Prostate gland (tissue), 2 donors: ENCODE measurements at regions not wholly inside any gene's neighbourhood (a gene's known extent, or its start where the extent isn't known, plus 50 kb on each side); places are given as distances from the start of the nearest gene placed in this dataset.

Experiments
- DNase-seq: peaks from one replicate; pipeline ENCODE4 v3.0.0-alpha.2; 2019; ENCODE audit warnings: low spot score
- H3K27ac ChIP-seq, 2 donors: fragments of 200-600 bp; sonication (generic); 2 replicates each; pipeline ENCODE4 v1.5.1; 2017 to 2019
- H3K27me3 ChIP-seq: fragments of 200-600 bp; sonication (generic); replicated peaks from 2 replicates; pipeline ENCODE4 v1.5.1; 2019; ENCODE audit not compliant: insufficient read depth
- H3K36me3 ChIP-seq, 2 donors: fragments of 200-600 bp; sonication (generic); 1 replicate in 1 of 2; 2 replicates in 1 of 2; pipeline versions ENCODE4 v1.5.1 to v1.8.1; 2017 to 2019
- H3K4me1 ChIP-seq: fragments of 200-600 bp; sonication (generic); replicated peaks from 2 replicates; pipeline ENCODE4 v1.5.1; 2019
- H3K4me3 ChIP-seq, 2 donors: fragments of 200-600 bp; sonication (generic); 2 replicates each; pipeline ENCODE4 v1.5.1; 2017 to 2019
- H3K9me3 ChIP-seq: fragments of 200-600 bp; sonication (generic); 2 replicates; pipeline ENCODE4 v1.5.1; 2017
- POLR2A ChIP-seq: fragments of 450-650 bp; IDR thresholded peaks from one replicate; pipeline ENCODE4 v1.6.1; 2016; ENCODE audit warnings: antibody characterized with exemption, mild to moderate bottlenecking
- POLR2AphosphoS5 ChIP-seq: sonication (generic); formaldehyde crosslinking; IDR thresholded peaks from one replicate; pipeline ENCODE4 v1.6.1; 2017; ENCODE audit warnings: antibody characterized with exemption
- WGBS: methylation state at CpG from one replicate; pipeline ENCODE4 v1.1.5; 2018; 5-methylcytosine and 5-hydroxymethylcytosine counted together
- intact Hi-C: fragments of 100-400 bp; cut with DNase I; formaldehyde crosslinking; loops from one replicate; pipeline ENCODE4 v1.14.2; 2022
- TF ChIP-seq, protein P1 (sequence below), 4 experiments: fragments of 200-600 bp in 2 of 4; fragments of 450-650 bp in 2 of 4; sonication (generic) in 2 of 4; IDR thresholded peaks; 1 replicate in 3 of 4; 2 replicates in 1 of 4; pipeline ENCODE4 v1.5.1; 2016 to 2019; ENCODE audit warnings: antibody characterized with exemption in 4 of 4, mild to moderate bottlenecking in 2 of 4, moderate library complexity in 2 of 4

DNA sequence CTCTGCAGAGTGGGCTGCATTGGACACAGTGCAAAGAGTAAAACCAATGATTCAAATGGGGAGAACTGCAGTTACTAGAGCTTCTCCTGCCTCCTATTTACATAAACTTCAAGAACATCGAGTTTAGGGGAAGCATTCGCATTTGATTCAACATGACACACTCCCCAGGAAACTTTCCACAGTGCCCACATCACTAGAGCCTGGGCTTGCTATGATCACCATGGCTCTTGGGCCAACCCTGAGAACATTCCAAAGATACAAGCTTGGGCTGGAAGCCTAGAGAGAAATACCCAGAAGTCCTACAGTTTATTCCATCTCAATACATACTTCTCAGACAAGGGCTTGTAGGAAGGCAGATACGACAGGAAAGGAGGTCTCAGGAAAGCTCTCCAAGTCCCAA is 337.9 kb downstream of the CD83 start:
- DNase-seq, result no peak
- Histone ChIP-seq H3K4me1 (no peaks in the 10 kb centered on the region), H3K27ac (no peak overlapping the region), H3K27me3 (no peaks in the 10 kb centered on the region), H3K36me3 (no peaks in the 10 kb centered on the region), H3K9me3 (no peaks in the 10 kb centered on the region), H3K4me3 (no peak overlapping the region)
- 87% methylated on average over 3 of the region's 3 CpGs for WGBS
- TF ChIP-seq POLR2AphosphoS5 (no peak), POLR2A (no peak)
- TF ChIP-seq, protein P1, sequence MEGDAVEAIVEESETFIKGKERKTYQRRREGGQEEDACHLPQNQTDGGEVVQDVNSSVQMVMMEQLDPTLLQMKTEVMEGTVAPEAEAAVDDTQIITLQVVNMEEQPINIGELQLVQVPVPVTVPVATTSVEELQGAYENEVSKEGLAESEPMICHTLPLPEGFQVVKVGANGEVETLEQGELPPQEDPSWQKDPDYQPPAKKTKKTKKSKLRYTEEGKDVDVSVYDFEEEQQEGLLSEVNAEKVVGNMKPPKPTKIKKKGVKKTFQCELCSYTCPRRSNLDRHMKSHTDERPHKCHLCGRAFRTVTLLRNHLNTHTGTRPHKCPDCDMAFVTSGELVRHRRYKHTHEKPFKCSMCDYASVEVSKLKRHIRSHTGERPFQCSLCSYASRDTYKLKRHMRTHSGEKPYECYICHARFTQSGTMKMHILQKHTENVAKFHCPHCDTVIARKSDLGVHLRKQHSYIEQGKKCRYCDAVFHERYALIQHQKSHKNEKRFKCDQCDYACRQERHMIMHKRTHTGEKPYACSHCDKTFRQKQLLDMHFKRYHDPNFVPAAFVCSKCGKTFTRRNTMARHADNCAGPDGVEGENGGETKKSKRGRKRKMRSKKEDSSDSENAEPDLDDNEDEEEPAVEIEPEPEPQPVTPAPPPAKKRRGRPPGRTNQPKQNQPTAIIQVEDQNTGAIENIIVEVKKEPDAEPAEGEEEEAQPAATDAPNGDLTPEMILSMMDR (IDR thresholded peaks at IDR 0.05), result no peak
- intact Hi-C loops, result no loop called here

- H3K4me1 ChIP-seq, result no peaks in the 10 kb centered on the region
- TF ChIP-seq POLR2AphosphoS5, result no peak
- TF ChIP-seq POLR2A, result no peak
- TF ChIP-seq, protein P1 (IDR thresholded peaks at IDR 0.05), result no peak
- intact Hi-C loops, result no loop called here
- no peaks in the 10 kb centered on the region for H3K27me3 ChIP-seq
- H3K4me3 ChIP-seq, result no peak overlapping the region
- H3K27ac ChIP-seq, result no peak overlapping the region
- WGBS, result 93% methylated on average over 8 of the region's 8 CpGs
- H3K9me3 ChIP-seq, result no peaks in the 10 kb centered on the region
- DNase-seq, result no peak
- no peaks in the 10 kb centered on the region for H3K36me3 ChIP-seq
Measured at GRCh38 chr6:14455876-14456648, 338.5 kb downstream of the CD83 start.

DNA sequence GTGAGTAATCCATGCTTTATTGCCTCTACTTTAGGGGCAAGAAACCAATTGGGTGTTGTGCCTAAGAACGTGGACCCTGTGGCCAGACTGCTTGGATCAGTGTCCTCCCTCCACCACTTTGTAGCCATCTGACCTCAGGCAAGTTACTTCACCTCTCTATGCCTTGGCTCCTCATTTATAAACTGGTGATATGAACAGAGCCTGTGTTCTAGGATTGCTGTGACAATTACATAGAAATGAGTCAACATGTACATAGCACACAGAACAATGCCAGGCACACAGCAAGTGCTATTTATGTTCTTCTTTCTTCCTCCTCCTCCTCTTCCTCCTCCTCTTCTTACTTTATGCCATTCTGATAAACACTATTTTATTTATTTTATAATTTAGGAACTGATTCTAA is 339.4 kb downstream of the CD83 start:
- Histone ChIP-seq H3K4me1 (no peaks in the 10 kb centered on the region), H3K36me3 (no peaks in the 10 kb centered on the region), H3K27me3 (no peaks in the 10 kb centered on the region), H3K27ac (no peak overlapping the region), H3K4me3 (no peak overlapping the region), H3K9me3 (no peaks in the 10 kb centered on the region)
- 100% methylated on average over 1 of the region's 1 CpG for WGBS
- no peak for TF ChIP-seq POLR2AphosphoS5
- TF ChIP-seq, protein P1 (IDR thresholded peaks at IDR 0.05), result no peak
- no peak for TF ChIP-seq POLR2A
- DNase-seq, result no peak
- intact Hi-C loops, result no loop called here

DNA sequence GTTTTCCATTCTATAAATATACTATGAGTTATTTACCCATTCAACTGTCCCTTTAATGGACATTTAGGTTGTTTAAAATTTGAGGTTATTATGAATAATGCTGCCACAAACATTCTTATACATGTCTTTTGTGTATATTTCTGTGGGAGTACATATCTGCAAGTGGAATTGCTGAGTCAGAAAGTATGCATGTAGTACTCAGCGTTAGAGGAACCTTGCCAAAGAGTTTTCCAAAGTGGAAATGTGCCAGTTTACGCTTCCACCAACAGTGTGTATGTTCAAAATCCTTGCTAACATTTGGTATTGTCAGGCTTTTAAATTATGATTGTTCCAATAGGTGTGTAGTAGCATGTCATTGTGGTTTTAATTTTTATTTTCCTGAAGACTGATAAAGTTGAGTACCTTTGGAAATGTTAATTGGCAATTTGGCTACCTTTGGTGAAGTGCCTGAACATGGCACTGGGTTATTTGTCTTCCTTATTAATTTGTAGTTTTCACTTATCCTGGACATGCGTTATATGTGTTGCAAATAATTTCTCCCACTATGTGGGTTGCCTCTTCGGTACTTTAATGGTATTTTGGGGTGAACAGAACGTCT is 341.2 kb downstream of the CD83 start:
- TF ChIP-seq POLR2A (no peak), POLR2AphosphoS5 (no peak)
- TF ChIP-seq, protein P1 (IDR thresholded peaks at IDR 0.05), result no peak
- WGBS, result 41% methylated on average over 5 of the region's 5 CpGs
- Histone ChIP-seq H3K4me1 (no peaks in the 10 kb centered on the region), H3K27me3 (no peaks in the 10 kb centered on the region), H3K9me3 (no peaks in the 10 kb centered on the region), H3K36me3 (no peaks in the 10 kb centered on the region), H3K4me3 (no peak overlapping the region), H3K27ac (no peak overlapping the region)
- intact Hi-C loops, result no loop called here
- DNase-seq, result no peak

- H3K4me3 ChIP-seq, result no peak overlapping the region
- intact Hi-C loops, result no loop called here
- no peak overlapping the region for H3K27ac ChIP-seq
- no peaks in the 10 kb centered on the region for H3K36me3 ChIP-seq
- TF ChIP-seq, protein P1 (IDR thresholded peaks at IDR 0.05), result no peak
- TF ChIP-seq POLR2AphosphoS5, result peak; percentile 19
- TF ChIP-seq POLR2A, result no peak
- no peaks in the 10 kb centered on the region for H3K27me3 ChIP-seq
- H3K9me3 ChIP-seq, result no peaks in the 10 kb centered on the region
- H3K4me1 ChIP-seq, result no peaks in the 10 kb centered on the region
- DNase-seq, result no peak
Measured at GRCh38 chr6:14459315-14459714, 341.7 kb downstream of the CD83 start.
